RWPE1 (cell line): ENCODE measurements at regions not wholly inside any gene's neighbourhood (a gene's known extent, or its start where the extent isn't known, plus 50 kb on each side); places are given as distances from the start of the nearest gene placed in this dataset.

Source experiments
- CTCF ChIA-PET: fragments of 350-600 bp; sonication (Branson Sonifier 250); formaldehyde crosslinking; extraction: SDS; loops from one replicate; lab custom pipeline; 2021; lab: Yijun Ruan, JAX
- POLR2A ChIA-PET: fragments of 400-600 bp; formaldehyde crosslinking; extraction: SDS; loops from one replicate; lab custom pipeline; 2020; ENCODE audit warnings: antibody characterized with exemption; ENCODE audit not compliant: low non-redundant PET; lab: Yijun Ruan, JAX
- DNase-seq: peaks from one replicate; pipeline ENCODE4 v3.0.0; 2012; ENCODE audit warnings: low spot score
- H3K27ac ChIP-seq: fragments of 450-650 bp; 2 replicates; pipeline ENCODE4 v1.5.1; 2017
- CTCF ChIP-seq: fragments of 450-650 bp; conservative IDR thresholded peaks from 2 replicates; pipeline ENCODE4 v1.5.1; 2017; ENCODE audit warnings: low read depth, mild to moderate bottlenecking

DNA sequence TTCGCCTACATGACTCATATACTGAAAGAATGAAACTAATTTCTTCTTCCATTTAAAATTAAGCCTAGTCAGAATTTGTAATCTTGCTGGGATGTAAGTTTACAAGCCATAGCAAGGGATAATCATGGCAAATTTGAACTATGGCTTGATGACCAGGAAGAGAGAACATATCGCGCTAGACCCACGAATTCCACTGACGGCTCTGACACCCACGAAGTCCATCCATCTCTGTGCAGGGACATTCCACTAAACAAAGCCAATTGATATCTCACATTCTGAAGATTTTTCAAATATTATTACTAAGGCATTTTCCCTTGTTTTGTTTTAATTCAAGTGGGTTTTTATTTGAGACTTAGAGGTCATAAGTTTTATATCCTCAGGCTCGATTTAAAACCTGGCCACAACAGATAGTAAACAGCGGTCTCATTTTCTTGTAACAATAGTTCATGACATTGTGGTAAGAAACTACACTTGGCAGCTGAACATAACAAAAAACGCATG lies 113.0 kb downstream of the QPCT start:
- no peak for DNase-seq
- no peak for TF ChIP-seq CTCF
- POLR2A ChIA-PET = no interaction called here
- CTCF ChIA-PET = no interaction called here
- no peak overlapping the region for H3K27ac ChIP-seq

GRCh38 chr2:37458133-37458532 lies 113.7 kb downstream of the QPCT start:
- POLR2A ChIA-PET = no interaction called here

DNA sequence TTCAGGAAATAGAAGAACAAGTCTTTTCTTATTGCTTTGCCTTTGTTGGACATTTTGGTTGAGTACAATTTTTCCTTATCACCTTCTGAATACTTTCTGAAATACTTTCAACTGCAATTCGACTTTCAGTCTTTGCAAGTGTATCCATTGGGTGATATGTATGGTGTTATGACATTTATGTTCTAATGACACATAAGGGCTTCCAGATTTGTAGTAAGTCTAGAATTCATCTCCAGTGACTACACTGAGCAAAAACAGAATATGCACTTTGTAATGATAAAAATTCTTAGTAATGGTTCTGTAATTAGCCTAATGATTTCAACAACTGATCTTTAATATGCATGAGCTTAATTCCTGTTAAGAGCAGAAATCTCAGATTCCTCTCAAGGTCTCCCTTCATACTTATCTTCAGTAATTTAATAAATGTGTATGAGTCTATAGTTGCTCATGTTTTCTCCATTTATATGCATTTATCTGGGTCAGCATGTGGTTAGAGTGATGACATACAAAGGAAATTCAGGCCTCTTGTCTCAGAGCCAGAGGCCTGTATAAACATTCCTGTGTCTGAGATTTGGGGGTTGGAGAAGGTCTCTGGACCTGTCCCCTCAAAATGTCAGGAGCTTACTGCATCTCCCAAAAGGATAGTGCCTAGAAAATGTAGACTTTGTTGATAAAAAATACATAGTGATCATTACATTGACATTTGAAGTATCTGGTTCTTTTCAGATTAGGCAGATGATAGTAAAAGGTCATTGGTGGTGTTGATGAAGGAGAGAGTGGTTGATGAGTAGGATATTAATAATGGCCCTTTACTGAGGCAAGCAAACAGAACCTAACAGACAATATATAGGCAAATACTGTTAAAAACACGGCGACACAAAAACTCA lies 114.9 kb downstream of the QPCT start:
- DNase-seq = no peak
- ChIA-PET CTCF (no interaction called here), POLR2A (no interaction called here)
- no peak overlapping the region for H3K27ac ChIP-seq
- no peak for TF ChIP-seq CTCF

More at GRCh38 chr2:37458133-37458532, 113.7 kb downstream of the QPCT start:
- CTCF ChIA-PET = no interaction called here
- no peak overlapping the region for H3K27ac ChIP-seq
- no peak for DNase-seq
- TF ChIP-seq CTCF = no peak

- no peak for DNase-seq
- no peak overlapping the region for H3K27ac ChIP-seq
- ChIA-PET POLR2A (no interaction called here), CTCF (no interaction called here)
- TF ChIP-seq CTCF = no peak
Observed at GRCh38 chr2:37460896-37461229, 116.4 kb downstream of the QPCT start.

DNA sequence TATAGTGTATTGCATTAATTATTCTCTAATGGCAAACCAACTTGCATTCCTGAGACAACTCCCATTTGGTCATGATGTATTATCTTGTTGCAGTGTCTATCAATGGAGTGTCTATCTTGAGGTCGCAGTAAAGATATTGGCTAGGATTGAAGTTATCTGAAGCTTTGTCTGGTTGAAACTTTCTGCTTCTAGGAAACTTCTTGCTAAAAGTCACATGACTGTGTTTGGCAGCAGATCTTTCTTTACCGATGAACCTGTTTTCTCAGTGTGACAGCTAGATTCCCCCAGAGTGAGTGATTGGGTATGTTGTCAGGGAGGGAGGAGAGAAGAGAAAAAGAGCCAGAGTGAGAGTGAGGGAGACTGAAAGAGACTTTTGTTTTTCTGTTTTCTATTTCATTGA lies 119.6 kb downstream of the QPCT start:
- TF ChIP-seq CTCF = no peak
- DNase-seq = no peak
- ChIA-PET POLR2A (no interaction called here), CTCF (no interaction called here)
- H3K27ac ChIP-seq = no peak overlapping the region

- H3K27ac ChIP-seq = no peak overlapping the region
- POLR2A ChIA-PET = no interaction called here
- CTCF ChIA-PET = no interaction called here
- no peak for DNase-seq
- TF ChIP-seq CTCF = no peak
Observed at GRCh38 chr2:37466533-37467222, 122.2 kb downstream of the QPCT start.
